ENCODE measurements at regions not wholly inside any gene's neighbourhood (a gene's known extent, or its start where the extent isn't known, plus 50 kb on each side); places are given as distances from the start of the nearest gene placed in this dataset.
"Not testable (repeated sequence)": the region's sequence is repeated elsewhere in the genome, so short reads cannot be mapped to it uniquely, and the experiment has no call there.

- TF ChIP-seq POLR2A, CTCF (IDR thresholded peaks at IDR 0.05): not testable (repeated sequence)
Measured at GRCh38 chr1:120619867-120620692, 103.7 kb upstream of the NBPF26 start.
